ENCODE measurements at regions not wholly inside any gene's neighbourhood (a gene's known extent, or its start where the extent isn't known, plus 50 kb on each side); places are given as distances from the start of the nearest gene placed in this dataset.

DNA sequence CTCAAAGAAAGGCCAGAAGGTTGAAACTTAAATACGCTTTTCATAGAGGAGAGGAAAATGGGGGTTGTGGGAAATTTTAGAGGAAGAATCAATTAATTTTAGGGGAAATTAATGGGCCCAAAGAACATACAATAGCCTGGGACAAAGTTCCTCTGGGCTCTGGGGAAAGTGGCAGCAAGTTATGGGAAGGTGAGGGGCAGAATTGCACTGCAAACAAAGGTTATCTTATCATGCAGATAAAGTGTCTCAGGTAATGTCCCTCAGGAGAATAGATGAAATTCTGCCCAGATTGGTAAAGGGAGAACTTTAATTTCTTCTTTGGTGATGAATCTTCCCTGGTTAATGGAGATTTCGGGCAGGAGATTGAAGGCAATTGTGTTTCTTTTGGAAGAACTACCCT is 326.1 kb upstream of the SLC24A2 start (continued):
- TF ChIP-seq PBX3 (IDR thresholded peaks at IDR 0.05): no peak
- no peak for TF ChIP-seq ZC3H11A (IDR thresholded peaks at IDR 0.05)
- TF ChIP-seq, protein P1, sequence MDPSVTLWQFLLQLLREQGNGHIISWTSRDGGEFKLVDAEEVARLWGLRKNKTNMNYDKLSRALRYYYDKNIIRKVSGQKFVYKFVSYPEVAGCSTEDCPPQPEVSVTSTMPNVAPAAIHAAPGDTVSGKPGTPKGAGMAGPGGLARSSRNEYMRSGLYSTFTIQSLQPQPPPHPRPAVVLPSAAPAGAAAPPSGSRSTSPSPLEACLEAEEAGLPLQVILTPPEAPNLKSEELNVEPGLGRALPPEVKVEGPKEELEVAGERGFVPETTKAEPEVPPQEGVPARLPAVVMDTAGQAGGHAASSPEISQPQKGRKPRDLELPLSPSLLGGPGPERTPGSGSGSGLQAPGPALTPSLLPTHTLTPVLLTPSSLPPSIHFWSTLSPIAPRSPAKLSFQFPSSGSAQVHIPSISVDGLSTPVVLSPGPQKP (IDR thresholded peaks at IDR 0.05; ENCODE audit: low read depth, low read length): no peak

DNA sequence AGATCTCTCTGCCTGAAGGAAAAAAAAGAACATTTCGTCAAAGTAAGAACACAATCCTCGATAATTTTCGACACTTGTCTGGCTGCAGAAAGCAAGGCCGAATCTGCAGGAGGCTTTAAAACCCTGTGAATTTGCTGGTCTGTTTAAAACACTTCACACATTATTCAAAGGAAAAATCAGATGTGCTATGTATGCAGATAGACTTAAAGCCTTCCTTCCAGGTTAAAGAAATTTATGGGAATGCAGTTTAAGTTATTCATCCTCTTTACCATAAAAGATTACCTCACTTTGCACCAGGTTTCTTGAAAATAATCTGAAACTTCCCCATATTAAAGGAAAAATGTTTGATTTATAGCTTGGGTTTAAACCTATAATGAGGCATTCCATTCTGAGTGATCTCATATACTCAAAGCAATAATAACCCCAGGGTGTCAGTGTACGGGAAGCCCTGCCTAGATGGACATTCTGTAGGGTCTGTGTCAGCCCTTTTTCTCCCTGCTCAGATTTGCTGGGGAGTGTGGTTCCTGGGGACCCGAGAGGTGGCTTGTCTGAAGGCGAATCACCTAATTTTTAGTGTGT is 323.5 kb upstream of the SLC24A2 start:
- FAIRE-seq (no peak), ATAC-seq (no peak), DNase-seq (ENCODE audit: low read depth in 1 of 2, low spot score in 1 of 2) (no peak)

DNA sequence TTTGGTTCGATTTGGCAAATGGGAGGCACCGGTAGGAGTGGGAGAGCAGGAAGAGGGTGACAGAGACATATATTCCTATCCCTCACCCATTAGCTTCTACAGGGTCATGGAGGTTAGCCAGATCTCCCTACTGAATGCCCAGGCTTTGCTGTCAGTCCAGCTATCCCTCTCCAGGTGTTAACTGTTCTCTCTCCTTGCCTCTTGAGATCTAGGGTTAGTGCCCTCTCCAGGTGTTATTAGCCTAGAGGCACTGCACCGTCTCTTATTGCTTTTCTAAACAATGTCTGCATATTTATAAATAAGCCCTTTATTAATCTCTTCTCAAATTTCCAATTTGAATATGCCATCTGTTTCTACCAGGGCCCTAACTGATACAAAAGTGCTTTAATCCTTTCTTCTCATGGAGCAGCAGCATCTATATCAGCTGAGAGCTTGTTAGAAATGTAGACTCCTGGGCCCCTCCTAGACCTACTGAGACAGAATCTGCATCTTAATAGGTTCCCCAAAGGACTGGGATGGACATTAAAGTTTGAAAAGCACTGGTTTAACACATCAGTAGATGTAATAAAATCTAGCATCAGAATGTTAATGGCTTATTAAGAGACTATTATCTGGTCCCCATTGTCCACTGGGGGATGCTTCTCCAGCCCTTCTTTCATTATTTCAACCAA is 322.5 kb upstream of the SLC24A2 start:
- TF ChIP-seq EHF (CRISPR knock-in tag; IDR thresholded peaks at IDR 0.05): no peak
- TF ChIP-seq TP53 (CRISPR knock-in tag; IDR thresholded peaks at IDR 0.05): no peak
- no peak for TF ChIP-seq ESRRA (IDR thresholded peaks at IDR 0.05; ENCODE audit: borderline replicate concordance, low read length)
- TF ChIP-seq REST (IDR thresholded peaks at IDR 0.05): no peak
- TF ChIP-seq MYC (IDR thresholded peaks at IDR 0.05; ENCODE audit: borderline replicate concordance, low read length): no peak
- TF ChIP-seq TFCP2L1 (CRISPR knock-in tag; IDR thresholded peaks at IDR 0.05): no peak
- ATAC-seq: no peak
- Histone ChIP-seq H3K9me3 (no peaks in the 10 kb centered on the region), H3K27ac (no peak overlapping the region), H3K4me2 (no peak overlapping the region), H3K4me3 (no peak overlapping the region), H3K4me1 (no peaks in the 10 kb centered on the region)
- no peak for DNase-seq (ENCODE audit: low read depth in 1 of 2, low spot score in 1 of 2)
- no peak for FAIRE-seq
- ChIA-PET POLR2A (no interaction called here), CTCF (no interaction called here)
- 15% methylated on average over 3 of the region's 3 CpGs for WGBS (ENCODE audit: missing lambda C conversion rate)

More for the DNA sequence above, 323.5 kb upstream of the SLC24A2 start:
- no peak overlapping the region for H3K4me2 ChIP-seq
- CTCF ChIA-PET: no interaction called here
- POLR2A ChIA-PET: no interaction called here
- no peak for TF ChIP-seq RCOR1 (IDR thresholded peaks at IDR 0.05; ENCODE audit: low read depth, low read length)
- TF ChIP-seq HOXB13 (CRISPR knock-in tag; IDR thresholded peaks at IDR 0.05; ENCODE audit: low read depth): no peak
- no peak for TF ChIP-seq FOXS1 (CRISPR knock-in tag; IDR thresholded peaks at IDR 0.05)
- TF ChIP-seq, protein P1 (IDR thresholded peaks at IDR 0.05; ENCODE audit: low read depth, low read length): no peak
- no peak for TF ChIP-seq KDM5A (IDR thresholded peaks at IDR 0.05)
- no peak for TF ChIP-seq CBX2 (IDR thresholded peaks at IDR 0.05; ENCODE audit: borderline replicate concordance, low read depth)
- TF ChIP-seq RFX5 (IDR thresholded peaks at IDR 0.05): no peak
- no peak for TF ChIP-seq ZFP36 (IDR thresholded peaks at IDR 0.05; ENCODE audit: borderline replicate concordance, partially characterized antibody)
- no peak for TF ChIP-seq NPAS2 (CRISPR knock-in tag; IDR thresholded peaks at IDR 0.05; ENCODE audit: borderline replicate concordance)
- no peak for TF ChIP-seq POLR2A (IDR thresholded peaks at IDR 0.05; ENCODE audit: low read length)
- TF ChIP-seq, protein P2, sequence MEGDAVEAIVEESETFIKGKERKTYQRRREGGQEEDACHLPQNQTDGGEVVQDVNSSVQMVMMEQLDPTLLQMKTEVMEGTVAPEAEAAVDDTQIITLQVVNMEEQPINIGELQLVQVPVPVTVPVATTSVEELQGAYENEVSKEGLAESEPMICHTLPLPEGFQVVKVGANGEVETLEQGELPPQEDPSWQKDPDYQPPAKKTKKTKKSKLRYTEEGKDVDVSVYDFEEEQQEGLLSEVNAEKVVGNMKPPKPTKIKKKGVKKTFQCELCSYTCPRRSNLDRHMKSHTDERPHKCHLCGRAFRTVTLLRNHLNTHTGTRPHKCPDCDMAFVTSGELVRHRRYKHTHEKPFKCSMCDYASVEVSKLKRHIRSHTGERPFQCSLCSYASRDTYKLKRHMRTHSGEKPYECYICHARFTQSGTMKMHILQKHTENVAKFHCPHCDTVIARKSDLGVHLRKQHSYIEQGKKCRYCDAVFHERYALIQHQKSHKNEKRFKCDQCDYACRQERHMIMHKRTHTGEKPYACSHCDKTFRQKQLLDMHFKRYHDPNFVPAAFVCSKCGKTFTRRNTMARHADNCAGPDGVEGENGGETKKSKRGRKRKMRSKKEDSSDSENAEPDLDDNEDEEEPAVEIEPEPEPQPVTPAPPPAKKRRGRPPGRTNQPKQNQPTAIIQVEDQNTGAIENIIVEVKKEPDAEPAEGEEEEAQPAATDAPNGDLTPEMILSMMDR (IDR thresholded peaks at IDR 0.05): no peak
- no peak for TF ChIP-seq MAX (IDR thresholded peaks at IDR 0.05)
- no peak for TF ChIP-seq EHF (CRISPR knock-in tag; IDR thresholded peaks at IDR 0.05)
- TF ChIP-seq GATA3 (IDR thresholded peaks at IDR 0.05; ENCODE audit: borderline replicate concordance): no peak
- no peak for TF ChIP-seq JUN (IDR thresholded peaks at IDR 0.05)
- TF ChIP-seq RNF2 (IDR thresholded peaks at IDR 0.05; ENCODE audit: borderline replicate concordance, low read depth): no peak
- TF ChIP-seq NR3C1 (IDR thresholded peaks at IDR 0.05): no peak
- TF ChIP-seq ZSCAN20 (CRISPR knock-in tag; IDR thresholded peaks at IDR 0.05): no peak
- WGBS (ENCODE audit: missing lambda C conversion rate): 8% methylated on average over 7 of the region's 7 CpGs
- no peak overlapping the region for H3K27ac ChIP-seq
- H3K4me1 ChIP-seq: no peaks in the 10 kb centered on the region
- H3K4me3 ChIP-seq: no peak overlapping the region
- H3K9me3 ChIP-seq: no peaks in the 10 kb centered on the region
